Esophagus muscularis mucosa (tissue), 4 donors: ENCODE measurements at regions not wholly inside any gene's neighbourhood (a gene's known extent, or its start where the extent isn't known, plus 50 kb on each side); places are given as distances from the start of the nearest gene placed in this dataset.

Source experiments
- DNase-seq: peaks from one replicate; pipeline ENCODE4 v3.0.0-alpha.2; 2017; ENCODE audit errors: extremely low spot score
- H3K27ac ChIP-seq, 4 donors: fragments of 200-600 bp; sonication (generic); replicated peaks in 1 of 4; 1 replicate in 3 of 4; 2 replicates in 1 of 4; pipeline ENCODE4 v1.5.1; 2016 to 2019; ENCODE audit warnings: mild to moderate bottlenecking in 1 of 4
- H3K27me3 ChIP-seq, 4 donors: fragments of 200-600 bp; sonication (generic); one replicate each; pipeline versions ENCODE4 v1.5.1 to v1.6.0; 2016 to 2019
- H3K36me3 ChIP-seq, 4 donors: fragments of 200-600 bp; sonication (generic); one replicate each; pipeline ENCODE4 v1.5.1; 2016 to 2019
- H3K4me1 ChIP-seq, 4 donors: fragments of 200-600 bp; sonication (generic); one replicate each; pipeline ENCODE4 v1.5.1; 2016 to 2019
- H3K4me3 ChIP-seq, 4 donors: fragments of 200-600 bp; sonication (generic); 1 replicate in 2 of 4; 2 replicates in 2 of 4; pipeline ENCODE4 v1.5.1; 2016 to 2019; ENCODE audit warnings: mild to moderate bottlenecking in 4 of 4, moderate library complexity in 1 of 4
- H3K9me3 ChIP-seq, 4 donors: fragments of 200-600 bp; sonication (generic); 1 replicate in 3 of 4; 2 replicates in 1 of 4; pipeline ENCODE4 v1.5.1; 2016 to 2019
- EP300 ChIP-seq: sonication (generic); formaldehyde crosslinking; IDR thresholded peaks from one replicate; pipeline ENCODE4 v1.6.1; 2017; ENCODE audit warnings: antibody characterized with exemption
- POLR2A ChIP-seq: fragments of 450-650 bp; IDR thresholded peaks from one replicate; pipeline ENCODE4 v1.6.1; 2017; ENCODE audit warnings: antibody characterized with exemption, moderate library complexity, mild to moderate bottlenecking, low read depth
- POLR2AphosphoS5 ChIP-seq, 2 donors: sonication (generic); formaldehyde crosslinking; IDR thresholded peaks; one replicate each; pipeline ENCODE4 v1.6.1; 2017; ENCODE audit warnings: antibody characterized with exemption in 2 of 2
- WGBS: methylation state at CpG from one replicate; pipeline ENCODE4 v1.1.5; 2018; 5-methylcytosine and 5-hydroxymethylcytosine counted together
- intact Hi-C: fragments of 100-400 bp; cut with DNase I; formaldehyde crosslinking; loops from one replicate; pipeline ENCODE4 v1.15.1; 2023
- TF ChIP-seq, protein P1 (sequence below), 3 experiments: fragments of 200-600 bp in 2 of 3; fragments of 450-650 bp in 1 of 3; sonication (generic) in 2 of 3; IDR thresholded peaks; one replicate each; pipeline ENCODE4 v1.5.1; 2017 to 2019; ENCODE audit warnings: antibody characterized with exemption in 3 of 3, mild to moderate bottlenecking in 2 of 3, moderate library complexity in 1 of 3

DNA sequence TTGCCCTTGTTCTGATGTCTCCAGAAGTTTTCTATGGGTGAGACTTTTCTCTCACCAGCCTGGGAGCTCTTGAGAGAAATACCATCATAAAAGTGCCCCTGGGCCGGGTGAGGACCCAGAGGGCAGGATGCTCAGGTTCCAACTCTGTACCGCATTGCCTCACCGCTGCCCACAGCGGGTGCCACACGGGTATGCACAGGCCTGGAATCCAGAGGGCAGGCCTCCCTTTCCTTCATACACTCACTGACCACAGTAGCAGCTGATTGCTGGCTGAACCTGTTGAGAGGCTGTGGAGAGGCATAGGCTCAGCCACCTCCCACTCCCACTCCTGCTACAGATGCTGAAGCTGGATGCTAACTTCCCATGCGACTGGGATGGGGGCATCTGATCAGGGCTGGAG lies 293.8 kb downstream of the CYP26B1 start:
- TF ChIP-seq, protein P1, sequence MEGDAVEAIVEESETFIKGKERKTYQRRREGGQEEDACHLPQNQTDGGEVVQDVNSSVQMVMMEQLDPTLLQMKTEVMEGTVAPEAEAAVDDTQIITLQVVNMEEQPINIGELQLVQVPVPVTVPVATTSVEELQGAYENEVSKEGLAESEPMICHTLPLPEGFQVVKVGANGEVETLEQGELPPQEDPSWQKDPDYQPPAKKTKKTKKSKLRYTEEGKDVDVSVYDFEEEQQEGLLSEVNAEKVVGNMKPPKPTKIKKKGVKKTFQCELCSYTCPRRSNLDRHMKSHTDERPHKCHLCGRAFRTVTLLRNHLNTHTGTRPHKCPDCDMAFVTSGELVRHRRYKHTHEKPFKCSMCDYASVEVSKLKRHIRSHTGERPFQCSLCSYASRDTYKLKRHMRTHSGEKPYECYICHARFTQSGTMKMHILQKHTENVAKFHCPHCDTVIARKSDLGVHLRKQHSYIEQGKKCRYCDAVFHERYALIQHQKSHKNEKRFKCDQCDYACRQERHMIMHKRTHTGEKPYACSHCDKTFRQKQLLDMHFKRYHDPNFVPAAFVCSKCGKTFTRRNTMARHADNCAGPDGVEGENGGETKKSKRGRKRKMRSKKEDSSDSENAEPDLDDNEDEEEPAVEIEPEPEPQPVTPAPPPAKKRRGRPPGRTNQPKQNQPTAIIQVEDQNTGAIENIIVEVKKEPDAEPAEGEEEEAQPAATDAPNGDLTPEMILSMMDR (IDR thresholded peaks at IDR 0.05): no peak
- TF ChIP-seq POLR2A (no peak), POLR2AphosphoS5 (IDR thresholded peaks at IDR 0.05) (no peak), EP300 (no peak)
- Histone ChIP-seq H3K36me3 (no peaks in the 10 kb centered on the region), H3K4me3 (no peak overlapping the region), H3K4me1 (peaks cover 0 to 29% (median 22%) of the 10 kb centered on the region in 4 donors), H3K27me3 (peaks cover 0 to 42% (median 0%) of the 10 kb centered on the region in 4 donors), H3K27ac (no peak overlapping the region), H3K9me3 (peaks cover 0 to 9% (median 7%) of the 10 kb centered on the region in 4 donors)
- 100% methylated on average over 3 of the region's 6 CpGs for WGBS
- no peak for DNase-seq
- intact Hi-C loops: no loop called here

DNA sequence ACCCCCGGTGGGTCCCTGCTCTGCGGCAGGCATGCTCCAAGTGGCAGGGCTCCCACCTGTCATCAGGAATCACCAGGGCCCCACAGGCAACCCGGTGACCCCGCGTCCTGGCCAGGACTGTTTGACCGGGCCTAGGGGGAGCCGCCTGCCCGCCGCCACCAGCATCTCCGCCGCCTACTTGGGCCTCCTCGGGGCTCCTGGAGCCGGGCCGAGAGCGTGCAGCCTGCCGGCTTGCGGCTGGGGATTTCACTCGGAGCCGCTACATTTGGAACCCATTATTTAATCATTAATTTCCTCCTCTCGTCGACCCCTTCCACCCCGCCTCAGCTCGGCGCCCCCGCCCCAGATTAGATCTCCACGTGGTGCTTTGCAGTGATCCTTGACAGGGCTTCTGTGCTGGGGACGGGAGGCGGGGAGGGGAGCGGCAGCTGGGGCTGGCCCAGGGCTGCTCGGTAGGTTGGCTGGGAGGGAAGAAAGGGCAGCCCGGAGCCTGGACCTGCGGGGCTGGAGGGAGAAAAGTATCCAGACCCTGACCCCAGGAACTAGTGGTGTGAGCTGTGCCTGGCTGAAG lies 295.4 kb downstream of the CYP26B1 start:
- H3K36me3 ChIP-seq: no peaks in the 10 kb centered on the region
- no peak overlapping the region for H3K27ac ChIP-seq
- no peak for DNase-seq
- intact Hi-C loops: no loop called here
- 26% methylated on average over 15 of the region's 32 CpGs for whole genome bisulfite sequencing
- TF ChIP-seq EP300: no peak
- TF ChIP-seq, protein P1 (IDR thresholded peaks at IDR 0.05): no peak
- TF ChIP-seq POLR2AphosphoS5 (IDR thresholded peaks at IDR 0.05): no peak
- TF ChIP-seq POLR2A: no peak
- peaks cover 0 to 28% (median 0%) of the 10 kb centered on the region in 4 donors for H3K27me3 ChIP-seq
- peak overlapping the region in 2 of 4 donors; percentile 10 to 16 for H3K4me3 ChIP-seq
- peaks cover 0 to 29% (median 22%) of the 10 kb centered on the region in 4 donors for H3K4me1 ChIP-seq
- H3K9me3 ChIP-seq: peaks cover 0 to 9% (median 7%) of the 10 kb centered on the region in 4 donors

- no peak for DNase-seq
These were observed 296.4 kb downstream of the CYP26B1 start for GRCh38 chr2:71851094-71851750.

DNA sequence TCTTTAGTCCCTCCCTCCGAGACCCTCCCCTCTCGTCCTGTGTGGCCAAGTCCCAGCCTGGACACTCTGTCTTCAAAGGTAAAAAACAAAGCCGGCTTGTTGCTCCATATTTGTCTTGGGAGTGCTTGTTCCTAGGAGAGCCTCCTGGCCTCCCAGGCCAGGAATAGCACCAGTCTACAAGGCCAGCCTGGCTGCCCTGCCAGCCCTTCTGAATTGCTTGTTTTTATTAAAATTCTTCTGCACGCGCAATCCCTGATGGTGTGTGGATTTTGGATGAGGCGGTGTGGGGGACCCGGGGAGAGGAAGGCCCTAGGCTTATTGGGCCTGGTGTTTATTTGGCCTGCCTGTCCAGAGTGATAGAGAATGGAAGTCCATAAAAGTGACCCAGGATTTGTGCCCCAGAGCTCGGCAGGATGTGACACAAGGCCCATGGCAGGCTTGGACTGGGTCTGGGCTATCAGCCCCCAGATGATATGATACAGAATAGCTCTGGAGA lies 297.3 kb downstream of the CYP26B1 start:
- no peak for TF ChIP-seq POLR2A
- TF ChIP-seq, protein P1 (IDR thresholded peaks at IDR 0.05): no peak
- no peak for TF ChIP-seq EP300
- TF ChIP-seq POLR2AphosphoS5 (IDR thresholded peaks at IDR 0.05): no peak
- no peak for DNase-seq
- Histone ChIP-seq H3K9me3 (peaks cover 0 to 2% (median under 1%) of the 10 kb centered on the region in 4 donors), H3K27me3 (peaks cover 0 to 20% (median 0%) of the 10 kb centered on the region in 4 donors), H3K27ac (no peak overlapping the region), H3K36me3 (no peaks in the 10 kb centered on the region), H3K4me3 (no peak overlapping the region), H3K4me1 (peaks cover 3 to 29% (median 23%) of the 10 kb centered on the region in 4 donors)
- 81% methylated on average over 8 of the region's 8 CpGs for WGBS
- intact Hi-C loops: no loop called here

More at GRCh38 chr2:71851094-71851750, 296.4 kb downstream of the CYP26B1 start:
- intact Hi-C loops: no loop called here
- peaks cover 3 to 29% (median 23%) of the 10 kb centered on the region in 4 donors for H3K4me1 ChIP-seq
- H3K27me3 ChIP-seq: peaks cover 0 to 26% (median 0%) of the 10 kb centered on the region in 4 donors
- H3K9me3 ChIP-seq: peaks cover 0 to 9% (median 7%) of the 10 kb centered on the region in 4 donors
- TF ChIP-seq POLR2A (no peak), EP300 (no peak), POLR2AphosphoS5 (IDR thresholded peaks at IDR 0.05) (no peak)
- TF ChIP-seq, protein P1 (IDR thresholded peaks at IDR 0.05): no peak
- H3K27ac ChIP-seq: no peak overlapping the region
- no peak overlapping the region for H3K4me3 ChIP-seq
- no peaks in the 10 kb centered on the region for H3K36me3 ChIP-seq
- WGBS: 60% methylated on average over 5 of the region's 8 CpGs
